Bronchial epithelial cell (primary cell): ENCODE measurements at regions not wholly inside any gene's neighbourhood (a gene's known extent, or its start where the extent isn't known, plus 50 kb on each side); places are given as distances from the start of the nearest gene placed in this dataset.

ENCODE experiments used
- DNase-seq: peaks from one replicate; pipeline ENCODE4 v3.0.0-alpha.2; 2010; ENCODE audit warnings: low read depth
- FAIRE-seq: peaks from 2 replicates; lab custom pipeline; 2011; peaks lifted over from hg19 to GRCh38; lab: Jason Lieb, UNC
- H3K27me3 ChIP-seq: 2 replicates; pipeline ENCODE4 v1.5.1; 2011; ENCODE audit warnings: low read length; ENCODE audit not compliant: control insufficient read depth, insufficient read depth
- H3K36me3 ChIP-seq: 2 replicates; pipeline ENCODE4 v1.5.1; 2011; ENCODE audit warnings: low read length; ENCODE audit not compliant: control insufficient read depth, insufficient read depth
- H3K4me3 ChIP-seq: 2 replicates; pipeline ENCODE4 v1.5.1; 2011; ENCODE audit warnings: mild to moderate bottlenecking, low read depth, low read length, control low read depth
- CTCF ChIP-seq: IDR thresholded peaks from 2 replicates; pipeline ENCODE4 v1.5.1; 2011; ENCODE audit warnings: mild to moderate bottlenecking, moderate library complexity, low read length, control low read depth, inconsistent platforms; ENCODE audit not compliant: insufficient read depth, severe bottlenecking

- TF ChIP-seq CTCF: no peak
- Histone ChIP-seq H3K36me3 (no peaks in the 10 kb centered on the region), H3K27me3 (no peaks in the 10 kb centered on the region), H3K4me3 (no peak overlapping the region)
- no peak for DNase-seq
- no peak for FAIRE-seq
Observed at GRCh38 chr1:222462601-222463000, 85.3 kb downstream of the HHIPL2 start.

DNA sequence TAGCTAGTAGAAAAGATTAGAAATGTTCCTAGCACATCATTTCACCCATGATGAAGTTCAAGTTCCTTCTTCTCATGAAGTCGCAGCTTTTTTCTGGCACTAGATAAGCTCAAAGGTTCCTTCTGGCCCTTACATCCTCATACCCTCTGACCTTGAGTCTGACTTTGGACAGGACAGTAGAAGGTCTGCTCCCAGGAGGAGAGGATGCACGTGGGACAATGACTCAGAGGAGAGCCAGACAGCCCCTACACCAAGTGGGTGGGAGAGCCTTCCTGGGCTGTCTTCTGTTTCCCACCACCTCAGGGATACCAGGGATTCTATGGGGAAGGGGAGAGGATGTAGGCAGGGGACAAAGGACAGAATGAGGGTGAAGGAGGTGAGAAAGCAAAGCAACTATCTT lies 86.0 kb downstream of the HHIPL2 start:
- TF ChIP-seq CTCF: no peak
- no peaks in the 10 kb centered on the region for H3K36me3 ChIP-seq
- H3K27me3 ChIP-seq: no peaks in the 10 kb centered on the region
- H3K4me3 ChIP-seq: no peak overlapping the region
- FAIRE-seq (no peak), DNase-seq (no peak)

GRCh38 chr1:222459652-222460051 lies 88.3 kb downstream of the HHIPL2 start:
- no peaks in the 10 kb centered on the region for H3K27me3 ChIP-seq
- FAIRE-seq: no peak
- no peak overlapping the region for H3K4me3 ChIP-seq
- peak; percentile 4 for DNase-seq
- TF ChIP-seq CTCF: no peak
- H3K36me3 ChIP-seq: no peaks in the 10 kb centered on the region

- Histone ChIP-seq H3K36me3 (no peaks in the 10 kb centered on the region), H3K4me3 (no peak overlapping the region), H3K27me3 (no peaks in the 10 kb centered on the region)
- TF ChIP-seq CTCF: no peak
- DNase-seq (no peak), FAIRE-seq (no peak)
Observed at GRCh38 chr1:222457513-222457912, 90.4 kb downstream of the HHIPL2 start.

GRCh38 chr1:222457084-222457483 lies 90.8 kb downstream of the HHIPL2 start:
- DNase-seq (no peak), FAIRE-seq (no peak)
- no peaks in the 10 kb centered on the region for H3K27me3 ChIP-seq
- H3K4me3 ChIP-seq: no peak overlapping the region
- no peak for TF ChIP-seq CTCF
- H3K36me3 ChIP-seq: no peaks in the 10 kb centered on the region

DNA sequence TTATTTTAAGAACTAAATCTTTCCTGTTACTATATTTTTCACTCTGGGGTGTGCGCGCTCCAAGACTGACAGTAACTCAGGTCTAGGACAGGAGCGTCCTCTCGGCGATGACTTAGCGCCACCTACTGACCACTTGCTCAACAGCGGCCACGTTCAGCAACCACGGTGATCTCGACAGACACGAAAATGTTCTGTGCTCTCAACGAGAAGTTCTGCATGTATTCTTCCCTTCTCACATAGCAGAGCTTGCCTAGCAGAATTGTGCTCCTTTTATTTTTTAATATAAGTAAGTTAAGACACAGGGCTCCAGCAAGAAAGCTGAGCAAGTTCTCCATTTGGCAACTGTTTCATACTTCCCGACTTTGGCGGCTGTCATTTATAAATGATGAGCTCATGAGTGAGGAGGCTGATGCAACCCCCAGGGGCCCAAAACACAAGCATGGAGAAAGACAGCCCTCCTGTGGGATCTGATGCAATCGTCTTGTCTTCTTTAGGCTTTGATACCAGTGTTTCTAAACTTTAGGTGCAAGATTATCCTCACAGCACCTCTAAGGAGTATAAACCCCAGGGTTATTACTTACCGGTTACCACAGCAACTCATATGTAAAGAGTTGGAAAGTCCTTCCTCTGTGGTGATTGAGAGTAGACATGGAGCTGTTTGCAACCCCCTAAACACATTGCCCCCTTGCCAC lies 92.6 kb downstream of the HHIPL2 start:
- H3K4me3 ChIP-seq: no peak overlapping the region
- FAIRE-seq (peak; percentile 18), DNase-seq (peak; percentile 64)
- TF ChIP-seq CTCF: peak; percentile 92
- no peaks in the 10 kb centered on the region for H3K27me3 ChIP-seq
- H3K36me3 ChIP-seq: no peaks in the 10 kb centered on the region
